ENCODE measurements at regions not wholly inside any gene's neighbourhood (a gene's known extent, or its start where the extent isn't known, plus 50 kb on each side); places are given as distances from the start of the nearest gene placed in this dataset.

DNA sequence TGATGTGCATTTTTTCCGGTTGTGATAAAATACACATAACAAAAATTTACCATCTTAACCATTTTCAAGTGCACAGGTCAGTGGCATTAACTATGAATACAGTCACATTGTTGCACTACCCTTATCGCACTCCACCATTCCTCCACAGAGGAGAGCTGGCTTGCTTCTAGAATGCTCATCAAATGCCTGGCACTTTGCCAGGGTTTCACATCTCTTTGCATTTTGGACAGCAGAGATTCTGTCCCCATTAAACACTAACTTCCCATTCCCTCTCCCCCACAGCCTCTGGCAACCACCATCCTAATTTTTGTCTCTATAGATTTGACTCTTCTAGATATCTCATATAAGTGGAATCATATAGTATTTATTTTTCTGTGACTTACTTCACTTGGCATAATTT lies 165.0 kb downstream of the ASB1 start:
- DNase-seq (peak in 1 of 3 donors; percentile 36), ATAC-seq (ENCODE audit: insufficient read depth, low FRiP score) (no peak)
- Histone ChIP-seq H3K9ac (ENCODE audit: insufficient read depth in 1 of 2, low read length in 2 of 2) (no peak overlapping the region), H3K4me1 (ENCODE audit: control insufficient read depth in 5 of 5, insufficient read depth in 5 of 5, low read length in 5 of 5) (peaks cover 0 to 12% (median 3%) of the 10 kb centered on the region in 5 donors), H3K27me3 (ENCODE audit: control insufficient read depth in 3 of 3, insufficient read depth in 3 of 3, low read length in 2 of 3) (no peaks in the 10 kb centered on the region), H3K36me3 (ENCODE audit: control insufficient read depth in 4 of 4, insufficient read depth in 4 of 4, low read length in 4 of 4) (no peaks in the 10 kb centered on the region), H3K4me3 (no peak overlapping the region), H3K9me3 (ENCODE audit: control insufficient read depth in 4 of 4, insufficient read depth in 3 of 4, low read length in 3 of 4) (no peaks in the 10 kb centered on the region), H3K27ac (ENCODE audit: low read depth in 1 of 2, low read length in 1 of 2) (no peak overlapping the region)
- TF ChIP-seq, protein P1, sequence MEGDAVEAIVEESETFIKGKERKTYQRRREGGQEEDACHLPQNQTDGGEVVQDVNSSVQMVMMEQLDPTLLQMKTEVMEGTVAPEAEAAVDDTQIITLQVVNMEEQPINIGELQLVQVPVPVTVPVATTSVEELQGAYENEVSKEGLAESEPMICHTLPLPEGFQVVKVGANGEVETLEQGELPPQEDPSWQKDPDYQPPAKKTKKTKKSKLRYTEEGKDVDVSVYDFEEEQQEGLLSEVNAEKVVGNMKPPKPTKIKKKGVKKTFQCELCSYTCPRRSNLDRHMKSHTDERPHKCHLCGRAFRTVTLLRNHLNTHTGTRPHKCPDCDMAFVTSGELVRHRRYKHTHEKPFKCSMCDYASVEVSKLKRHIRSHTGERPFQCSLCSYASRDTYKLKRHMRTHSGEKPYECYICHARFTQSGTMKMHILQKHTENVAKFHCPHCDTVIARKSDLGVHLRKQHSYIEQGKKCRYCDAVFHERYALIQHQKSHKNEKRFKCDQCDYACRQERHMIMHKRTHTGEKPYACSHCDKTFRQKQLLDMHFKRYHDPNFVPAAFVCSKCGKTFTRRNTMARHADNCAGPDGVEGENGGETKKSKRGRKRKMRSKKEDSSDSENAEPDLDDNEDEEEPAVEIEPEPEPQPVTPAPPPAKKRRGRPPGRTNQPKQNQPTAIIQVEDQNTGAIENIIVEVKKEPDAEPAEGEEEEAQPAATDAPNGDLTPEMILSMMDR (IDR thresholded peaks at IDR 0.05; ENCODE audit: control extremely low read depth, extremely low read depth) = no peak
- 42 to 44% methylated on average over 2 of the region's 2 CpGs for WGBS, 2 donors

DNA sequence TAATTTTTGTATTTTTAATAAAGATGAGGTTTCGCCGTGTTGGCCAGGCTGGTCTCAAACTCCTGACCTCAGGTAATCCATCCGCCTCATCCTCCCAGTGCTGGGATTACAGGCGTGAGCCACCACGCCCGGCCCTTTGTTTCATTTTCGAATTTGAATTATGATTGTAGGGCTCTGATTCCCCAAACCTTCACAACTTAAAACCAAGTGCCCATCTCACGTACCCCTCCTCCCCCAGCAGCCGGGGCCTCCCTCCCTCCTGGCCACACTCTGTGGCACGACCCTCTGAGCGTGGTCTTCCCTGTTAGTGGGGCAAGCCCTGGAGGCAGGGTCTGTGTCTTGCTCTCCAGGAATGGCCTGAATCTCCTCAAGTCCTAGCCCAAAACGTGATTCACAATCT lies 166.5 kb downstream of the ASB1 start:
- Histone ChIP-seq H3K27ac (ENCODE audit: low read depth in 1 of 2, low read length in 1 of 2) (no peak overlapping the region), H3K9ac (ENCODE audit: insufficient read depth in 1 of 2, low read length in 2 of 2) (no peak overlapping the region), H3K4me1 (ENCODE audit: control insufficient read depth in 5 of 5, insufficient read depth in 5 of 5, low read length in 5 of 5) (peaks cover 0 to 24% (median 13%) of the 10 kb centered on the region in 5 donors), H3K27me3 (ENCODE audit: control insufficient read depth in 3 of 3, insufficient read depth in 3 of 3, low read length in 2 of 3) (no peaks in the 10 kb centered on the region), H3K4me3 (no peak overlapping the region), H3K9me3 (ENCODE audit: control insufficient read depth in 4 of 4, insufficient read depth in 3 of 4, low read length in 3 of 4) (no peaks in the 10 kb centered on the region), H3K36me3 (ENCODE audit: control insufficient read depth in 4 of 4, insufficient read depth in 4 of 4, low read length in 4 of 4) (no peaks in the 10 kb centered on the region)
- TF ChIP-seq, protein P1 (IDR thresholded peaks at IDR 0.05; ENCODE audit: control extremely low read depth, extremely low read depth) = no peak
- 83 to 92% methylated on average over 12 of the region's 12 CpGs for WGBS, 2 donors
- ATAC-seq (ENCODE audit: insufficient read depth, low FRiP score) = no peak
- no peak for DNase-seq

DNA sequence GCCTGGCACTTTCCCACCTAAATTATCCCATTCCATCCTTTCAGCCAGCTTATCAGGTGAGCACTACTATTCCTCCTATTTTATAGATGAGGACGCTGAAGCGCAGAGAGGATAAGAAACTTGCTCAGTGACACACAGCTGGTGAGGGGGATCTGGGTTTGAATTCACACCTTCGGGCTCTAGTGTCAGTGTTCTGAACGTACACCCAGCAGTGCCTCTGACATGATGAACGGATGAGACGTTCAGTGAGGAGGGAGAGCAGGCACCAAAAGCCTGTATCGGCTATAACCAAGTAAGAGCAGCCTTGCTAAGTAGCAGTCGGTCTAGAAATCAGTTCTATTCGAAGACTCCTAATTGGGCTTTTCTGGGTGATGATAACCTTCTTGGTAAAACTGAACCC lies 167.0 kb downstream of the ASB1 start:
- Histone ChIP-seq H3K36me3 (ENCODE audit: control insufficient read depth in 4 of 4, insufficient read depth in 4 of 4, low read length in 4 of 4) (no peaks in the 10 kb centered on the region), H3K9me3 (ENCODE audit: control insufficient read depth in 4 of 4, insufficient read depth in 3 of 4, low read length in 3 of 4) (no peaks in the 10 kb centered on the region), H3K27ac (ENCODE audit: low read depth in 1 of 2, low read length in 1 of 2) (no peak overlapping the region), H3K4me3 (no peak overlapping the region), H3K27me3 (ENCODE audit: control insufficient read depth in 3 of 3, insufficient read depth in 3 of 3, low read length in 2 of 3) (no peaks in the 10 kb centered on the region), H3K4me1 (ENCODE audit: control insufficient read depth in 5 of 5, insufficient read depth in 5 of 5, low read length in 5 of 5) (peaks cover 0 to 24% (median 17%) of the 10 kb centered on the region in 5 donors), H3K9ac (ENCODE audit: insufficient read depth in 1 of 2, low read length in 2 of 2) (no peak overlapping the region)
- TF ChIP-seq, protein P1 (IDR thresholded peaks at IDR 0.05; ENCODE audit: control extremely low read depth, extremely low read depth) = no peak
- 94 to 96% methylated on average over 9 of the region's 9 CpGs for WGBS, 2 donors
- ATAC-seq (ENCODE audit: insufficient read depth, low FRiP score) = no peak
- no peak for DNase-seq
